ENCODE measurements at regions not wholly inside any gene's neighbourhood (a gene's known extent, or its start where the extent isn't known, plus 50 kb on each side); places are given as distances from the start of the nearest gene placed in this dataset.

DNA sequence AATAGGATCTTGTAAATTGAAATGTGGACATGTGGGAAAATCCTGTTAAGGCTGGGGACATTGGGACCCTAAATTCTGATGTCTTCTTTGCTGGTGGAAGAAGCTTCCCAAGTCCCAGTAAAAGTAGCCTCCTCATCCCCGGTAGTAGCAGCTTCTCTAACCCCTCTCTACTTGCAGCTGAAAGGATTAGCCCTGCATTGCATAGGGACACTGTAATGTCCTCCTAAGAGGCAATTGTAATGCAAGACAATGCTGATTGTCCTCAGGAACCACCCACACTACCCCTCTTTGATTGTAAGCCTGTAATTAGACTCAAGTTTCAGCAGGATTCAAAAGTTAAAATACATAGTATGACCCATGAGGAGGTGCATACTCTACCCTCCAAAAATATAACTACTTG, 1938.4 kb upstream of the C9orf72 start:
- H3K27ac ChIP-seq (ENCODE audit: extremely low read depth, low read depth, low read length), result no peak overlapping the region
- CTCF ChIA-PET, result no interaction called here
- POLR2A ChIA-PET, result no interaction called here
- no peaks in the 10 kb centered on the region for H3K4me1 ChIP-seq (ENCODE audit: control insufficient read depth, insufficient read depth, low read length)
- no peaks in the 10 kb centered on the region for H3K9me3 ChIP-seq (ENCODE audit: control insufficient read depth, insufficient read depth, low read depth, low read length)
- no peaks in the 10 kb centered on the region for H3K36me3 ChIP-seq (ENCODE audit: control insufficient read depth in 2 of 2, insufficient read depth in 1 of 2, low read length in 2 of 2)
- no peak for TF ChIP-seq ZNF530 (tag by site-specific recombination; IDR thresholded peaks at IDR 0.05; ENCODE audit: low read depth)
- TF ChIP-seq, protein P1, sequence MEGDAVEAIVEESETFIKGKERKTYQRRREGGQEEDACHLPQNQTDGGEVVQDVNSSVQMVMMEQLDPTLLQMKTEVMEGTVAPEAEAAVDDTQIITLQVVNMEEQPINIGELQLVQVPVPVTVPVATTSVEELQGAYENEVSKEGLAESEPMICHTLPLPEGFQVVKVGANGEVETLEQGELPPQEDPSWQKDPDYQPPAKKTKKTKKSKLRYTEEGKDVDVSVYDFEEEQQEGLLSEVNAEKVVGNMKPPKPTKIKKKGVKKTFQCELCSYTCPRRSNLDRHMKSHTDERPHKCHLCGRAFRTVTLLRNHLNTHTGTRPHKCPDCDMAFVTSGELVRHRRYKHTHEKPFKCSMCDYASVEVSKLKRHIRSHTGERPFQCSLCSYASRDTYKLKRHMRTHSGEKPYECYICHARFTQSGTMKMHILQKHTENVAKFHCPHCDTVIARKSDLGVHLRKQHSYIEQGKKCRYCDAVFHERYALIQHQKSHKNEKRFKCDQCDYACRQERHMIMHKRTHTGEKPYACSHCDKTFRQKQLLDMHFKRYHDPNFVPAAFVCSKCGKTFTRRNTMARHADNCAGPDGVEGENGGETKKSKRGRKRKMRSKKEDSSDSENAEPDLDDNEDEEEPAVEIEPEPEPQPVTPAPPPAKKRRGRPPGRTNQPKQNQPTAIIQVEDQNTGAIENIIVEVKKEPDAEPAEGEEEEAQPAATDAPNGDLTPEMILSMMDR (tag by site-specific recombination; IDR thresholded peaks at IDR 0.05), result no peak
- no peak for TF ChIP-seq ZNF776 (tag by site-specific recombination; IDR thresholded peaks at IDR 0.05; ENCODE audit: borderline replicate concordance)
- TF ChIP-seq ZSCAN30 (tag by site-specific recombination; IDR thresholded peaks at IDR 0.05), result no peak
- no peak for TF ChIP-seq ZNF202 (tag by site-specific recombination; IDR thresholded peaks at IDR 0.05; ENCODE audit: borderline replicate concordance)
- TF ChIP-seq GLIS2 (tag by site-specific recombination; IDR thresholded peaks at IDR 0.05), result no peak
- no peak for TF ChIP-seq ZBTB7A (tag by site-specific recombination; IDR thresholded peaks at IDR 0.05; ENCODE audit: low read depth)
- no peak for TF ChIP-seq ZNF404 (tag by site-specific recombination; IDR thresholded peaks at IDR 0.05)
- TF ChIP-seq, protein P2, sequence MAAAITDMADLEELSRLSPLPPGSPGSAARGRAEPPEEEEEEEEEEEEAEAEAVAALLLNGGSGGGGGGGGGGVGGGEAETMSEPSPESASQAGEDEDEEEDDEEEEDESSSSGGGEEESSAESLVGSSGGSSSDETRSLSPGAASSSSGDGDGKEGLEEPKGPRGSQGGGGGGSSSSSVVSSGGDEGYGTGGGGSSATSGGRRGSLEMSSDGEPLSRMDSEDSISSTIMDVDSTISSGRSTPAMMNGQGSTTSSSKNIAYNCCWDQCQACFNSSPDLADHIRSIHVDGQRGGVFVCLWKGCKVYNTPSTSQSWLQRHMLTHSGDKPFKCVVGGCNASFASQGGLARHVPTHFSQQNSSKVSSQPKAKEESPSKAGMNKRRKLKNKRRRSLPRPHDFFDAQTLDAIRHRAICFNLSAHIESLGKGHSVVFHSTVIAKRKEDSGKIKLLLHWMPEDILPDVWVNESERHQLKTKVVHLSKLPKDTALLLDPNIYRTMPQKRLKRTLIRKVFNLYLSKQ (tag by site-specific recombination; IDR thresholded peaks at IDR 0.05; ENCODE audit: borderline replicate concordance), result no peak
- H3K4me3 ChIP-seq (ENCODE audit: low read depth, low read length), result no peak overlapping the region

DNA sequence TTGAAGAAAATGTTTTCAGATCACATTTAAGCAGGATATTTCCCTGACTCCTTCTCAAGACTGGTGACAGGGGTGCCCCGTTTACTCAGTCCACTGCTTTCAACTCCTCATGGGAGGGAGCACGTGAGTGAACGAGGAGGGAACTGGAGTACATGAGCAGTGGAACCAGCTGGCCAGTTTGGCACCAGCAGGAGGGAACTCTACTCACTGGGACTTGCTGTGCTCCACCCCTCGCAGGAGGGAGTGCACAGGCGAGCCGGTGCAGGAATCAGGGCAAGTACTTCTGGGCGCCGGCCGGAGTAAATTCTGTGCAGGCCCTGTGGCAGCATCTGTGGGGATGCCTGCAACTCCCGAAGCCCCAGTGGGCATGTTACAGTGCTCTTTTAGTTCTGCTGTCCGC, 1941.1 kb upstream of the C9orf72 start:
- H3K27ac ChIP-seq (ENCODE audit: extremely low read depth, low read depth, low read length), result no peak overlapping the region
- no peak overlapping the region for H3K4me3 ChIP-seq (ENCODE audit: low read depth, low read length)
- no peaks in the 10 kb centered on the region for H3K36me3 ChIP-seq (ENCODE audit: control insufficient read depth in 2 of 2, insufficient read depth in 1 of 2, low read length in 2 of 2)
- CTCF ChIA-PET, result no interaction called here
- no peaks in the 10 kb centered on the region for H3K4me1 ChIP-seq (ENCODE audit: control insufficient read depth, insufficient read depth, low read length)
- POLR2A ChIA-PET, result no interaction called here
- H3K9me3 ChIP-seq (ENCODE audit: control insufficient read depth, insufficient read depth, low read depth, low read length), result no peaks in the 10 kb centered on the region
- TF ChIP-seq ZNF521 (tag by site-specific recombination; IDR thresholded peaks at IDR 0.05), result no peak
- TF ChIP-seq ZNF132 (tag by site-specific recombination; IDR thresholded peaks at IDR 0.05; ENCODE audit: borderline replicate concordance), result no peak
- no peak for TF ChIP-seq ZFP3 (tag by site-specific recombination; IDR thresholded peaks at IDR 0.05; ENCODE audit: low read depth)
- no peak for TF ChIP-seq ZNF114 (tag by site-specific recombination; IDR thresholded peaks at IDR 0.05)
- no peak for TF ChIP-seq ZNF701 (tag by site-specific recombination; IDR thresholded peaks at IDR 0.05)
- no peak for TF ChIP-seq ZNF133 (tag by site-specific recombination; IDR thresholded peaks at IDR 0.05)
- no peak for TF ChIP-seq ZNF248 (tag by site-specific recombination; IDR thresholded peaks at IDR 0.05)
- TF ChIP-seq HOXC10 (CRISPR knock-in tag; IDR thresholded peaks at IDR 0.05), result no peak
- TF ChIP-seq, protein P3, sequence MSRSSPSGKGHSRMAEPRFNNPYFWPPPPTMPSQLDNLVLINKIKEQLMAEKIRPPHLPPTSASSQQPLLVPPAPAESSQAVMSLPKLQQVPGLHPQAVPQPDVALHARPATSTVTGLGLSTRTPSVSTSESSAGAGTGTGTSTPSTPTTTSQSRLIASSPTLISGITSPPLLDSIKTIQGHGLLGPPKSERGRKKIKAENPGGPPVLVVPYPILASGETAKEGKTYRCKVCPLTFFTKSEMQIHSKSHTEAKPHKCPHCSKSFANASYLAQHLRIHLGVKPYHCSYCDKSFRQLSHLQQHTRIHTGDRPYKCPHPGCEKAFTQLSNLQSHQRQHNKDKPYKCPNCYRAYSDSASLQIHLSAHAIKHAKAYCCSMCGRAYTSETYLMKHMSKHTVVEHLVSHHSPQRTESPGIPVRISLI (tag by site-specific recombination; IDR thresholded peaks at IDR 0.05), result no peak
- TF ChIP-seq MYNN (tag by site-specific recombination; IDR thresholded peaks at IDR 0.05; ENCODE audit: borderline replicate concordance), result no peak
- TF ChIP-seq TRIM28 (IDR thresholded peaks at IDR 0.05; ENCODE audit: borderline replicate concordance, low read length), result no peak

DNA sequence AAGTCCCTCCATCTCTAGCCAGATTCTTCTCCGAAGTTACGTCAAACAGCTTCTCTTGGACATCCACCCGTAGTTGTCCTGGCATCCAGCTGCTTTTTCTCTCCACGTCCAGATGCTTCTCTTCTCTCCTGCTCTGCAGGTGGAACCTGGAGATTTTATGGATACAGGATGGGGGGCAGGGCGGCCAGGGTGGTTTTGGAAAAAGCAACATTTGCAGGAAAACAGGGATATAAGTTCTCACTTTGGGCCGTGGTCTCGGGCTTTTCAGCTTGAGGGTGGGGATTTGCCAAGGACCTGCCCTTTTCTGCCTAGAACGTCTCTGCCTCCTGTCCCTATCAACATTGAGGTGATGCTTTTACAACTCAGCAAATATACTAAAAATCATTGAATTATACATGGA, 1941.6 kb upstream of the C9orf72 start:
- ChIA-PET CTCF (no interaction called here), POLR2A (no interaction called here)
- TF ChIP-seq SETDB1 (IDR thresholded peaks at IDR 0.05; ENCODE audit: insufficient read length, low read length), result no peak
- no peaks in the 10 kb centered on the region for H3K36me3 ChIP-seq (ENCODE audit: control insufficient read depth in 2 of 2, insufficient read depth in 1 of 2, low read length in 2 of 2)
- H3K4me1 ChIP-seq (ENCODE audit: control insufficient read depth, insufficient read depth, low read length), result no peaks in the 10 kb centered on the region
- H3K4me3 ChIP-seq (ENCODE audit: low read depth, low read length), result no peak overlapping the region
- no peaks in the 10 kb centered on the region for H3K9me3 ChIP-seq (ENCODE audit: control insufficient read depth, insufficient read depth, low read depth, low read length)
- no peak overlapping the region for H3K27ac ChIP-seq (ENCODE audit: extremely low read depth, low read depth, low read length)

Measured in HEK293 (cell line).